ENCODE measurements at regions not wholly inside any gene's neighbourhood (a gene's known extent, or its start where the extent isn't known, plus 50 kb on each side); places are given as distances from the start of the nearest gene placed in this dataset.

GRCh38 chr6:137982418-137983189 is 115.5 kb downstream of the TNFAIP3 start:
- H3K9me3 ChIP-seq (ENCODE audit: control insufficient read depth, insufficient read depth, low read depth, low read length) = no peaks in the 10 kb centered on the region
- in situ Hi-C loops (cut with HindIII; ENCODE audit: low pct_unique_long_range_greater_than_20kb, low sequenced_read_pairs) = no loop called here
- no peak overlapping the region for H3K27ac ChIP-seq (ENCODE audit: low read length)
- H3K36me3 ChIP-seq (ENCODE audit: control insufficient read depth, insufficient read depth, low read length) = no peaks in the 10 kb centered on the region
- no peak overlapping the region for H3K4me3 ChIP-seq (ENCODE audit: low read depth in 2 of 2, low read length in 2 of 2)
- ATAC-seq (0 out of 2 replicates have a peak, but pooled peaks have one; percentile 12), DNase-seq (ENCODE audit: low read depth, low spot score) (no peak)
- ChIA-PET POLR2A (no interaction called here), CTCF (no interaction called here)
- peaks cover 11% of the 10 kb centered on the region for H3K4me1 ChIP-seq (ENCODE audit: control insufficient read depth, insufficient read depth, low read length)
- TF ChIP-seq CTCF (IDR thresholded peaks at IDR 0.05) (no peak), POLR2AphosphoS5 (IDR thresholded peaks at IDR 0.05; ENCODE audit: low read depth, low read length) (no peak), SIN3A (IDR thresholded peaks at IDR 0.05; ENCODE audit: borderline replicate concordance, insufficient read depth, low read depth, low read length) (no peak), TCF7L2 (IDR thresholded peaks at IDR 0.05; ENCODE audit: low read depth, low read length) (no peak), REST (IDR thresholded peaks at IDR 0.05; ENCODE audit: insufficient read depth in 1 of 2, low read depth in 2 of 2, low read length in 1 of 2) (no peak)
- no peaks in the 10 kb centered on the region for H3K27me3 ChIP-seq (ENCODE audit: control insufficient read depth, insufficient read depth, low read length)
- intact Hi-C loops (cut with micrococcal nuclease; ENCODE audit: unreplicated experiment) = no loop called here
- BruUV-seq (replicated peaks) = no TSS peak

GRCh38 chr6:137983269-137983668 is 116.2 kb downstream of the TNFAIP3 start:
- intact Hi-C loops (cut with micrococcal nuclease; ENCODE audit: unreplicated experiment) = no loop called here
- ChIA-PET POLR2A (no interaction called here), CTCF (no interaction called here)
- ATAC-seq (peak; percentile 41; the same call in 1 of the 2 replicates), DNase-seq (ENCODE audit: low read depth, low spot score) (no peak)
- no TSS peak for BruUV-seq (replicated peaks)
- Histone ChIP-seq H3K27ac (ENCODE audit: low read length) (no peak overlapping the region), H3K4me1 (ENCODE audit: control insufficient read depth, insufficient read depth, low read length) (peaks cover 4% of the 10 kb centered on the region), H3K27me3 (ENCODE audit: control insufficient read depth, insufficient read depth, low read length) (no peaks in the 10 kb centered on the region), H3K4me3 (ENCODE audit: low read depth in 2 of 2, low read length in 2 of 2) (no peak overlapping the region), H3K36me3 (ENCODE audit: control insufficient read depth, insufficient read depth, low read length) (no peaks in the 10 kb centered on the region), H3K9me3 (ENCODE audit: control insufficient read depth, insufficient read depth, low read depth, low read length) (no peaks in the 10 kb centered on the region)
- no peak for TF ChIP-seq REST (IDR thresholded peaks at IDR 0.05; ENCODE audit: insufficient read depth in 1 of 2, low read depth in 2 of 2, low read length in 1 of 2)
- TF ChIP-seq SIN3A (IDR thresholded peaks at IDR 0.05; ENCODE audit: borderline replicate concordance, insufficient read depth, low read depth, low read length) = no peak
- TF ChIP-seq POLR2AphosphoS5 (IDR thresholded peaks at IDR 0.05; ENCODE audit: low read depth, low read length) = no peak
- TF ChIP-seq CTCF (IDR thresholded peaks at IDR 0.05) = no peak
- TF ChIP-seq TCF7L2 (IDR thresholded peaks at IDR 0.05; ENCODE audit: low read depth, low read length) = no peak
- in situ Hi-C loops (cut with HindIII; ENCODE audit: low pct_unique_long_range_greater_than_20kb, low sequenced_read_pairs) = no loop called here

Data from Panc1 (cell line).